Activated B cell treated with CpG ODN at 0.5 μM for 24 hours (primary cell): ENCODE measurements at regions not wholly inside any gene's neighbourhood (a gene's known extent, or its start where the extent isn't known, plus 50 kb on each side); places are given as distances from the start of the nearest gene placed in this dataset.

Experiments used
- ATAC-seq: fragments of 200-7000 bp; cut with Tn5 transposase; one replicate; pipeline ENCODE4 v1.10.0; 2021; ENCODE audit warnings: low read depth, mild to moderate bottlenecking, moderate library complexity
- CTCF ChIA-PET: fragments of 350-600 bp; sonication (Branson Sonifier 250); formaldehyde crosslinking; loops from one replicate; lab custom pipeline; 2021; ENCODE audit warnings: antibody characterized with exemption; lab: Charles Lee
- POLR2A ChIA-PET: fragments of 350-600 bp; sonication (Branson Sonifier 250); formaldehyde crosslinking; loops from one replicate; lab custom pipeline; 2021; ENCODE audit warnings: antibody characterized with exemption; lab: Charles Lee
- DNase-seq: peaks from one replicate; pipeline ENCODE4 v3.0.0; 2022
- H3K27ac Mint-ChIP-seq: one replicate; pipeline ENCODE4 v1.8.0; 2020; ENCODE audit warnings: mixed read lengths
- H3K27me3 Mint-ChIP-seq: one replicate; pipeline ENCODE4 v1.8.0; 2021; ENCODE audit warnings: mixed read lengths
- H3K36me3 Mint-ChIP-seq: one replicate; pipeline ENCODE4 v1.8.0; 2021; ENCODE audit warnings: low read depth, mixed read lengths
- H3K4me1 Mint-ChIP-seq: one replicate; pipeline ENCODE4 v1.8.0; 2021; ENCODE audit warnings: mixed read lengths
- H3K4me3 Mint-ChIP-seq: one replicate; pipeline ENCODE4 v1.8.0; 2020; ENCODE audit warnings: mild to moderate bottlenecking, mixed read lengths
- H3K9me3 Mint-ChIP-seq: one replicate; pipeline ENCODE4 v1.8.0; 2020; ENCODE audit warnings: mixed read lengths
- intact Hi-C: fragments of 100-400 bp; cut with micrococcal nuclease; formaldehyde crosslinking; loops from one replicate; pipeline ENCODE4 v1.15.1; 2024
- TF ChIP-seq, protein P1 (sequence below): fragments of 200-600 bp; IDR thresholded peaks from one replicate; pipeline ENCODE4 v1.8.0; 2022; ENCODE audit warnings: antibody characterized with exemption, mild to moderate bottlenecking

- no peak for DNase-seq
- H3K4me1 Mint-ChIP-seq = no peaks in the 10 kb centered on the region
- H3K4me3 Mint-ChIP-seq = no peak overlapping the region
- intact Hi-C loops = no loop called here
- POLR2A ChIA-PET = no interaction called here
- no peaks in the 10 kb centered on the region for H3K36me3 Mint-ChIP-seq
- no peak overlapping the region for H3K27ac Mint-ChIP-seq
- CTCF ChIA-PET = no interaction called here
- peaks cover 6% of the 10 kb centered on the region for H3K27me3 Mint-ChIP-seq
- no peak for ATAC-seq
- no peaks in the 10 kb centered on the region for H3K9me3 Mint-ChIP-seq
- TF ChIP-seq, protein P1, sequence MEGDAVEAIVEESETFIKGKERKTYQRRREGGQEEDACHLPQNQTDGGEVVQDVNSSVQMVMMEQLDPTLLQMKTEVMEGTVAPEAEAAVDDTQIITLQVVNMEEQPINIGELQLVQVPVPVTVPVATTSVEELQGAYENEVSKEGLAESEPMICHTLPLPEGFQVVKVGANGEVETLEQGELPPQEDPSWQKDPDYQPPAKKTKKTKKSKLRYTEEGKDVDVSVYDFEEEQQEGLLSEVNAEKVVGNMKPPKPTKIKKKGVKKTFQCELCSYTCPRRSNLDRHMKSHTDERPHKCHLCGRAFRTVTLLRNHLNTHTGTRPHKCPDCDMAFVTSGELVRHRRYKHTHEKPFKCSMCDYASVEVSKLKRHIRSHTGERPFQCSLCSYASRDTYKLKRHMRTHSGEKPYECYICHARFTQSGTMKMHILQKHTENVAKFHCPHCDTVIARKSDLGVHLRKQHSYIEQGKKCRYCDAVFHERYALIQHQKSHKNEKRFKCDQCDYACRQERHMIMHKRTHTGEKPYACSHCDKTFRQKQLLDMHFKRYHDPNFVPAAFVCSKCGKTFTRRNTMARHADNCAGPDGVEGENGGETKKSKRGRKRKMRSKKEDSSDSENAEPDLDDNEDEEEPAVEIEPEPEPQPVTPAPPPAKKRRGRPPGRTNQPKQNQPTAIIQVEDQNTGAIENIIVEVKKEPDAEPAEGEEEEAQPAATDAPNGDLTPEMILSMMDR = no peak
Measured at GRCh38 chr22:27394806-27395404, 406.7 kb downstream of the MN1 start.

DNA sequence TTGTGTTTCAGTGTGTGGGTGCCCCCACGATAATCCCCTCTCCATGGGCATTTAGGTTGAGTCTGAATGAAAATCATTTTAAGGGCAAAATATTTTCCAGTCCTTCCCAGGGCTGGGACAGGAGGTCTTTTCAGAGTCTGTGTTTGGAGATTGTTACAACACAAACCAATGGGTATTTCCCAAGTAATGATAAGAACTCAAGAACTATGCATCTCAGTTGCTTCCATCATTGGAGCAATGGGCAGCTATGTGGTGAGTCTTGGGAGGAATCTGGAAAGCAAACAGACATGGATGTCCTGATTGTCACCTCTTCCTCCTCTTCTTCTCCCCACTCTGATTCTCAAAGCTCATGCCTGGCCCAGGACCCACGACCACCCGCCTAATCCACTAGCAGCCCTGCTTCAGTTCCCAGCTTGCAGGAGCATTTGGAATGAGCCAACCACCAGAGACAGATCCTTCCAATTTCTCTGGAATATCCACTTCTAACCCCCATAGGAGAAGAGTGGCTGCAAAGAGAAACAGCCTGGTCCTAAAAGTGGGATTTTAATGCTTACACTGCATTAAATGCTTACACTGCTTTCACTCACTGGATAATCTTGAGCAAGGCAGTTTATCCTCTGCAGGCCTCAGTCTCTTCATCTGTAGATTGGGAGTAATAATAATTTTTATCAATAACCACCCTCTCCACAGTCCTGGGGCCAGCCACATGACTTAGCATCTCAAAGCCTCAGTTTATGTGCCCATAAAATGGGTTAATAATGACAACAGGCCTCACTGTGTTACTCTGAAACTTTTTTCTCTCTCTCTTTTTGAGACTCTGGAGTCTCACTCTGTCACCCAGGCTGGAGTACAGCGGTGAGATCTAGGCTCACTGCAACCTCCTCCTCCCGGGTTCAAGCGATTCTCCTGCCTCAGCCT lies 404.3 kb downstream of the MN1 start:
- H3K9me3 Mint-ChIP-seq = peaks cover 4% of the 10 kb centered on the region
- DNase-seq = no peak

GRCh38 chr22:27397954-27398342 lies 403.6 kb downstream of the MN1 start:
- no peaks in the 10 kb centered on the region for H3K36me3 Mint-ChIP-seq
- DNase-seq = no peak
- no peaks in the 10 kb centered on the region for H3K4me1 Mint-ChIP-seq
- ATAC-seq = no peak
- H3K4me3 Mint-ChIP-seq = no peak overlapping the region
- TF ChIP-seq, protein P1 = no peak
- H3K27me3 Mint-ChIP-seq = peaks cover 6% of the 10 kb centered on the region
- ChIA-PET CTCF (no interaction called here), POLR2A (no interaction called here)
- H3K27ac Mint-ChIP-seq = no peak overlapping the region
- intact Hi-C loops = no loop called here
- H3K9me3 Mint-ChIP-seq = peaks cover 6% of the 10 kb centered on the region

More for the DNA sequence above, 404.3 kb downstream of the MN1 start:
- Mint-ChIP-seq H3K27ac (no peak overlapping the region), H3K27me3 (peaks cover 6% of the 10 kb centered on the region), H3K36me3 (no peaks in the 10 kb centered on the region), H3K4me3 (no peak overlapping the region), H3K4me1 (no peaks in the 10 kb centered on the region)
- POLR2A ChIA-PET = no interaction called here
- intact Hi-C loops = no loop called here
- TF ChIP-seq, protein P1 = no peak
- ATAC-seq = no peak
- CTCF ChIA-PET = no interaction called here

DNA sequence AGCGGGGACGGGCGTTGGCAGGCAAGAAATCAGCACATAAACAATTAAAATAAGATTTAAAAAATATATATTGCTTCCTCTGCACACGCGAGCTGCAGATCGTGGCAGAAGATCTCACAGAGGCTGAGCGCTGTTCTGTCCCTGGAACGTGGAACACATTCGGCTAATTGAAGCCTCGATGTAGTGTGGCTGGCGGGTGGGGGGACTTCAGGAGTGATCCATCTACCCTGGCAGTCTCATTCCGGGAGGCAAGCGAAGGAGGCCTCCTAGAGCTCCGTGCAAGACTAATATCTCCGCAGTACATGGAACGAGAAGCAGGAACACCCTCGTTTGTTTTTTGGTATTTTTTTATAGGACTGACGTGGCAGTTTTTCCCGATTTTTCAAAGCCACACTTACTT lies 402.4 kb downstream of the MN1 start:
- no peaks in the 10 kb centered on the region for H3K4me1 Mint-ChIP-seq
- peaks cover 7% of the 10 kb centered on the region for H3K9me3 Mint-ChIP-seq
- H3K27me3 Mint-ChIP-seq = peaks cover 6% of the 10 kb centered on the region
- TF ChIP-seq, protein P1 = no peak
- H3K4me3 Mint-ChIP-seq = no peak overlapping the region
- ChIA-PET CTCF (no interaction called here), POLR2A (no interaction called here)
- intact Hi-C loops = no loop called here
- no peak for ATAC-seq
- H3K27ac Mint-ChIP-seq = no peak overlapping the region
- H3K36me3 Mint-ChIP-seq = no peaks in the 10 kb centered on the region
- no peak for DNase-seq

GRCh38 chr22:27400811-27401210 lies 400.7 kb downstream of the MN1 start:
- ATAC-seq (no peak), DNase-seq (no peak)
- intact Hi-C loops = no loop called here
- POLR2A ChIA-PET = no interaction called here
- peaks cover 6% of the 10 kb centered on the region for H3K27me3 Mint-ChIP-seq
- H3K4me3 Mint-ChIP-seq = no peak overlapping the region
- no peaks in the 10 kb centered on the region for H3K36me3 Mint-ChIP-seq
- H3K27ac Mint-ChIP-seq = no peak overlapping the region
- CTCF ChIA-PET = no interaction called here
- TF ChIP-seq, protein P1 = no peak
- H3K4me1 Mint-ChIP-seq = no peaks in the 10 kb centered on the region
- H3K9me3 Mint-ChIP-seq = peaks cover 11% of the 10 kb centered on the region
